ENCODE measurements at regions not wholly inside any gene's neighbourhood (a gene's known extent, or its start where the extent isn't known, plus 50 kb on each side); places are given as distances from the start of the nearest gene placed in this dataset.

DNA sequence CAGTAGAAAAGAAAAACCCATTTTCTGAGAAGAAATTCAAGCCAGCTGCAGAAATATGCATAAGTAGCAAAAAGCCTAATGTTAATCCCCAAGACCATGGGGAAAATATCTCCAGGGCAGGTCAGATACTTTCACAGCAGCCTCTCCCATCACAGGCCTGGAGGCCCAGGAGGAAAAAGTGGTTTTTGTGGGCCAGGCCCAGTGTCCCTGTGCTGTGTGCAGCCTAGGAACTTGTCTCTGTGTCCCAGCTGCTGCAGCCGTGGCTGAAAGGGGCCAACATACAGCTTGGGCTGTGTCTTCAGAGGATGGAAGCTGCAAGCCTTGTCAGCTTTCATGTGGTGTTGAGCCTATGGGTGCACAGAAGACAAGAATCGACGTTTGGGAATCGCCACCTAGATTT, 581.0 kb downstream of the C4orf33 start:
- no peaks in the 10 kb centered on the region for H3K9me2 ChIP-seq (ENCODE audit: insufficient read depth, low read length)
- no peak overlapping the region for H2AFZ ChIP-seq (ENCODE audit: low read depth, low read length)
- H4K20me1 ChIP-seq (ENCODE audit: insufficient read depth): no peaks in the 10 kb centered on the region
- no peak overlapping the region for H3K4me2 ChIP-seq (ENCODE audit: low read length)
- peaks cover 4% of the 10 kb centered on the region for H3K9me3 ChIP-seq (ENCODE audit: low read length)
- no peaks in the 10 kb centered on the region for H3K27me3 ChIP-seq (ENCODE audit: insufficient read depth, low read depth, low read length)
- H3K79me2 ChIP-seq (replicated peaks; ENCODE audit: insufficient read depth, low read length): no peaks in the 10 kb centered on the region
- H3K27ac ChIP-seq (ENCODE audit: low read length): no peak overlapping the region
- no peak overlapping the region for H3K9ac ChIP-seq (ENCODE audit: low read length)
- TF ChIP-seq EZH2 (IDR thresholded peaks at IDR 0.05; ENCODE audit: borderline replicate concordance, insufficient read depth, low read length, poor library complexity, severe bottlenecking): no peak
- no peak for TF ChIP-seq RAD21 (conservative IDR thresholded peaks at IDR 0.05)
- TF ChIP-seq TAF1 (IDR thresholded peaks at IDR 0.05; ENCODE audit: low read depth): no peak
- TF ChIP-seq MXI1 (conservative IDR thresholded peaks at IDR 0.05; ENCODE audit: poor library complexity, severe bottlenecking): no peak
- H3F3A ChIP-seq (ENCODE audit: insufficient read depth, low read length, poor library complexity, severe bottlenecking): no peaks in the 10 kb centered on the region
- no peaks in the 10 kb centered on the region for H3K36me3 ChIP-seq (ENCODE audit: insufficient read depth, low read length)
- H3K4me3 ChIP-seq (ENCODE audit: low read length): no peak overlapping the region

- Histone ChIP-seq H3K27ac (ENCODE audit: low read length) (no peak overlapping the region), H3K9me2 (ENCODE audit: insufficient read depth, low read length) (no peaks in the 10 kb centered on the region), H3K79me2 (replicated peaks; ENCODE audit: insufficient read depth, low read length) (no peaks in the 10 kb centered on the region), H4K20me1 (ENCODE audit: insufficient read depth) (no peaks in the 10 kb centered on the region), H3K4me3 (ENCODE audit: low read length) (no peak overlapping the region), H3F3A (ENCODE audit: insufficient read depth, low read length, poor library complexity, severe bottlenecking) (no peaks in the 10 kb centered on the region), H3K4me2 (ENCODE audit: low read length) (no peak overlapping the region), H3K9me3 (ENCODE audit: low read length) (no peaks in the 10 kb centered on the region), H2AFZ (ENCODE audit: low read depth, low read length) (no peak overlapping the region), H3K36me3 (ENCODE audit: insufficient read depth, low read length) (no peaks in the 10 kb centered on the region), H3K27me3 (ENCODE audit: insufficient read depth, low read depth, low read length) (no peaks in the 10 kb centered on the region), H3K9ac (ENCODE audit: low read length) (no peak overlapping the region)
- TF ChIP-seq, protein P1, sequence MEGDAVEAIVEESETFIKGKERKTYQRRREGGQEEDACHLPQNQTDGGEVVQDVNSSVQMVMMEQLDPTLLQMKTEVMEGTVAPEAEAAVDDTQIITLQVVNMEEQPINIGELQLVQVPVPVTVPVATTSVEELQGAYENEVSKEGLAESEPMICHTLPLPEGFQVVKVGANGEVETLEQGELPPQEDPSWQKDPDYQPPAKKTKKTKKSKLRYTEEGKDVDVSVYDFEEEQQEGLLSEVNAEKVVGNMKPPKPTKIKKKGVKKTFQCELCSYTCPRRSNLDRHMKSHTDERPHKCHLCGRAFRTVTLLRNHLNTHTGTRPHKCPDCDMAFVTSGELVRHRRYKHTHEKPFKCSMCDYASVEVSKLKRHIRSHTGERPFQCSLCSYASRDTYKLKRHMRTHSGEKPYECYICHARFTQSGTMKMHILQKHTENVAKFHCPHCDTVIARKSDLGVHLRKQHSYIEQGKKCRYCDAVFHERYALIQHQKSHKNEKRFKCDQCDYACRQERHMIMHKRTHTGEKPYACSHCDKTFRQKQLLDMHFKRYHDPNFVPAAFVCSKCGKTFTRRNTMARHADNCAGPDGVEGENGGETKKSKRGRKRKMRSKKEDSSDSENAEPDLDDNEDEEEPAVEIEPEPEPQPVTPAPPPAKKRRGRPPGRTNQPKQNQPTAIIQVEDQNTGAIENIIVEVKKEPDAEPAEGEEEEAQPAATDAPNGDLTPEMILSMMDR (IDR thresholded peaks at IDR 0.05; ENCODE audit: poor library complexity, severe bottlenecking): no peak
- TF ChIP-seq RAD21 (conservative IDR thresholded peaks at IDR 0.05) (no peak), EP300 (conservative IDR thresholded peaks at IDR 0.05; ENCODE audit: poor library complexity, severe bottlenecking) (no peak), EZH2 (IDR thresholded peaks at IDR 0.05; ENCODE audit: borderline replicate concordance, insufficient read depth, low read length, poor library complexity, severe bottlenecking) (no peak), REST (IDR thresholded peaks at IDR 0.05; ENCODE audit: borderline replicate concordance) (no peak), TAF1 (IDR thresholded peaks at IDR 0.05; ENCODE audit: low read depth) (no peak), MXI1 (conservative IDR thresholded peaks at IDR 0.05; ENCODE audit: poor library complexity, severe bottlenecking) (no peak), POLR2AphosphoS5 (IDR thresholded peaks at IDR 0.05) (no peak), SMC3 (conservative IDR thresholded peaks at IDR 0.05; ENCODE audit: poor library complexity) (no peak)
Measured at GRCh38 chr4:129682586-129682985, 586.6 kb downstream of the C4orf33 start.

All from neural cell (in vitro differentiated cells).